Chondrocyte (in vitro differentiated cells): ENCODE measurements at regions not wholly inside any gene's neighbourhood (a gene's known extent, or its start where the extent isn't known, plus 50 kb on each side); places are given as distances from the start of the nearest gene placed in this dataset.

ENCODE experiments used
- DNase-seq: peaks from one replicate; pipeline ENCODE4 v3.0.0; 2021; ENCODE audit warnings: mixed read lengths, low spot score
- H3K27ac Mint-ChIP-seq: one replicate; pipeline ENCODE4 v1.8.0; 2021; ENCODE audit warnings: mild to moderate bottlenecking, moderate library complexity, mixed read lengths; ENCODE audit not compliant: unreplicated experiment
- H3K27me3 Mint-ChIP-seq: 2 replicates; pipeline ENCODE4 v1.8.0; 2021; ENCODE audit warnings: low read depth, mixed read lengths
- H3K36me3 Mint-ChIP-seq: 2 replicates; pipeline ENCODE4 v1.8.0; 2021; ENCODE audit warnings: low read depth, mixed read lengths
- H3K4me1 Mint-ChIP-seq: 2 replicates; pipeline ENCODE4 v1.8.0; 2021; ENCODE audit warnings: low read depth, mild to moderate bottlenecking, mixed read lengths
- H3K4me3 Mint-ChIP-seq: one replicate; pipeline ENCODE4 v1.8.0; 2021; ENCODE audit warnings: mild to moderate bottlenecking, moderate library complexity, mixed read lengths; ENCODE audit not compliant: unreplicated experiment
- H3K9me3 Mint-ChIP-seq: 2 replicates; pipeline ENCODE4 v1.8.0; 2021; ENCODE audit warnings: low read depth, mixed read lengths
- CTCF ChIP-seq: fragments of 200-600 bp; sonication (generic); IDR thresholded peaks from 2 replicates; pipeline ENCODE4 v1.5.0; 2021; ENCODE audit warnings: antibody characterized with exemption, mild to moderate bottlenecking, moderate library complexity

GRCh38 chr21:38600106-38600505, 101.8 kb upstream of the ERG start:
- Mint-ChIP-seq H3K27me3 (no peaks in the 10 kb centered on the region), H3K4me1 (peaks cover 22% of the 10 kb centered on the region), H3K4me3 (no peak overlapping the region), H3K27ac (no peak overlapping the region), H3K36me3 (peaks cover 14% of the 10 kb centered on the region), H3K9me3 (no peaks in the 10 kb centered on the region)
- no peak for TF ChIP-seq CTCF
- no peak for DNase-seq

- TF ChIP-seq CTCF = no peak
Measured at GRCh38 chr21:38605236-38605635, 107.0 kb upstream of the ERG start.

GRCh38 chr21:38609580-38609979, 111.3 kb upstream of the ERG start:
- peaks cover 6% of the 10 kb centered on the region for H3K4me1 Mint-ChIP-seq
- H3K27ac Mint-ChIP-seq = no peak overlapping the region
- no peaks in the 10 kb centered on the region for H3K9me3 Mint-ChIP-seq
- no peak for DNase-seq
- H3K27me3 Mint-ChIP-seq = no peaks in the 10 kb centered on the region
- no peak overlapping the region for H3K4me3 Mint-ChIP-seq
- no peak for TF ChIP-seq CTCF
- no peaks in the 10 kb centered on the region for H3K36me3 Mint-ChIP-seq

More at GRCh38 chr21:38605236-38605635, 107.0 kb upstream of the ERG start:
- Mint-ChIP-seq H3K36me3 (peaks cover 2% of the 10 kb centered on the region), H3K4me1 (peaks cover 4% of the 10 kb centered on the region), H3K9me3 (no peaks in the 10 kb centered on the region), H3K27ac (no peak overlapping the region), H3K27me3 (no peaks in the 10 kb centered on the region), H3K4me3 (no peak overlapping the region)
- no peak for DNase-seq

- peaks cover 6% of the 10 kb centered on the region for H3K4me1 Mint-ChIP-seq
- H3K36me3 Mint-ChIP-seq = no peaks in the 10 kb centered on the region
- H3K27me3 Mint-ChIP-seq = no peaks in the 10 kb centered on the region
- TF ChIP-seq CTCF = no peak
- H3K4me3 Mint-ChIP-seq = no peak overlapping the region
- DNase-seq = no peak
- H3K27ac Mint-ChIP-seq = no peak overlapping the region
- H3K9me3 Mint-ChIP-seq = no peaks in the 10 kb centered on the region
Measured at GRCh38 chr21:38610623-38611251, 112.5 kb upstream of the ERG start.

GRCh38 chr21:38611277-38611676, 113.0 kb upstream of the ERG start:
- no peak overlapping the region for H3K27ac Mint-ChIP-seq
- no peaks in the 10 kb centered on the region for H3K27me3 Mint-ChIP-seq
- peaks cover 1% of the 10 kb centered on the region for H3K36me3 Mint-ChIP-seq
- no peak for DNase-seq
- no peak for TF ChIP-seq CTCF
- no peaks in the 10 kb centered on the region for H3K9me3 Mint-ChIP-seq
- H3K4me3 Mint-ChIP-seq = no peak overlapping the region
- H3K4me1 Mint-ChIP-seq = peaks cover 6% of the 10 kb centered on the region
